Stimulated activated CD4-positive, alpha-beta T cell treated with anti-CD3 and anti-CD28 coated beads, Interleukin-4, amount 100 ng/mL, for 48 hours (primary cell): ENCODE measurements at regions not wholly inside any gene's neighbourhood (a gene's known extent, or its start where the extent isn't known, plus 50 kb on each side); places are given as distances from the start of the nearest gene placed in this dataset.
"Not testable (repeated sequence)": the region's sequence is repeated elsewhere in the genome, so short reads cannot be mapped to it uniquely, and the experiment has no call there.

Experiments used
- DNase-seq, 2 donors: peaks; one replicate each; pipeline ENCODE4 v3.0.0-alpha.2; 2020; ENCODE audit warnings: low read depth in 2 of 2

- DNase-seq = not testable (repeated sequence)
Observed at GRCh38 chr12:9543341-9543740, 64.4 kb downstream of the KLRB1 start.

GRCh38 chr12:9542827-9543226 is 64.9 kb downstream of the KLRB1 start:
- DNase-seq = not testable (repeated sequence)

- not testable (repeated sequence) for DNase-seq
Observed at GRCh38 chr12:9515925-9516324, 91.8 kb downstream of the KLRB1 start.

GRCh38 chr12:9512695-9513094 is 95.0 kb downstream of the KLRB1 start:
- DNase-seq = not testable (repeated sequence)

GRCh38 chr12:9510392-9511011 is 97.2 kb downstream of the KLRB1 start:
- DNase-seq = not testable (repeated sequence)

- DNase-seq = no peak
Observed at GRCh38 chr12:9509464-9510161, 98.1 kb downstream of the KLRB1 start.

GRCh38 chr12:9506746-9507145 is 101.0 kb downstream of the KLRB1 start:
- no peak for DNase-seq

- DNase-seq = not testable (repeated sequence)
Observed at GRCh38 chr12:9503384-9503783, 104.3 kb downstream of the KLRB1 start.

- not testable (repeated sequence) for DNase-seq
Observed at GRCh38 chr12:9502845-9503244, 104.9 kb downstream of the KLRB1 start.

- DNase-seq = not testable (repeated sequence)
Observed at GRCh38 chr12:9493325-9493724, 114.4 kb downstream of the KLRB1 start.

GRCh38 chr12:9481289-9481688 is 126.4 kb downstream of the KLRB1 start:
- not testable (repeated sequence) for DNase-seq

- DNase-seq = not testable (repeated sequence)
Observed at GRCh38 chr12:9474197-9474596, 133.5 kb downstream of the KLRB1 start.

GRCh38 chr12:9473638-9474037 is 134.1 kb downstream of the KLRB1 start:
- not testable (repeated sequence) for DNase-seq

GRCh38 chr12:9471501-9471900 is 136.2 kb downstream of the KLRB1 start:
- not testable (repeated sequence) for DNase-seq

- not testable (repeated sequence) for DNase-seq
Observed at GRCh38 chr12:9470367-9470766, 137.3 kb downstream of the KLRB1 start.

- DNase-seq = not testable (repeated sequence)
Observed at GRCh38 chr12:9469956-9470355, 137.8 kb downstream of the KLRB1 start.

- not testable (repeated sequence) for DNase-seq
Observed at GRCh38 chr12:9469463-9469862, 138.3 kb downstream of the KLRB1 start.

GRCh38 chr12:9468998-9469397 is 138.7 kb downstream of the KLRB1 start:
- DNase-seq = not testable (repeated sequence)

- not testable (repeated sequence) for DNase-seq
Observed at GRCh38 chr12:9468144-9468543, 139.6 kb downstream of the KLRB1 start.

GRCh38 chr12:9464408-9464807 is 143.3 kb downstream of the KLRB1 start:
- no peak for DNase-seq

GRCh38 chr12:9455516-9455915 is 152.2 kb downstream of the KLRB1 start:
- DNase-seq = not testable (repeated sequence)

- not testable (repeated sequence) for DNase-seq
Observed at GRCh38 chr12:9454021-9454420, 153.7 kb downstream of the KLRB1 start.

GRCh38 chr12:9450127-9450567 is 157.6 kb downstream of the KLRB1 start:
- DNase-seq = not testable (repeated sequence)
